GM19238 (cell line): ENCODE measurements at regions not wholly inside any gene's neighbourhood (a gene's known extent, or its start where the extent isn't known, plus 50 kb on each side); places are given as distances from the start of the nearest gene placed in this dataset.

Experiments
- DNase-seq: peaks from one replicate; pipeline ENCODE4 v3.0.0; 2011; ENCODE audit warnings: low spot score; ENCODE audit not compliant: insufficient read length

GRCh38 chr12:118842866-118843265 lies 138.5 kb upstream of the SRRM4 start:
- DNase-seq = no peak

- DNase-seq = no peak
Observed at GRCh38 chr12:118846416-118846815, 134.9 kb upstream of the SRRM4 start.

GRCh38 chr12:118850244-118850825 lies 131.0 kb upstream of the SRRM4 start:
- peak; percentile 26 for DNase-seq

GRCh38 chr12:118851891-118852290 lies 129.4 kb upstream of the SRRM4 start:
- DNase-seq = no peak

GRCh38 chr12:118853634-118854033 lies 127.7 kb upstream of the SRRM4 start:
- no peak for DNase-seq

- no peak for DNase-seq
Observed at GRCh38 chr12:118855858-118856257, 125.5 kb upstream of the SRRM4 start.

- DNase-seq = no peak
Observed at GRCh38 chr12:118866346-118866745, 115.0 kb upstream of the SRRM4 start.

- DNase-seq = no peak
Observed at GRCh38 chr12:118870551-118870950, 110.8 kb upstream of the SRRM4 start.

GRCh38 chr12:118874698-118875548 lies 106.4 kb upstream of the SRRM4 start:
- no peak for DNase-seq

- no peak for DNase-seq
Observed at GRCh38 chr12:118880720-118881493, 100.4 kb upstream of the SRRM4 start.

GRCh38 chr12:118884226-118884625 lies 97.1 kb upstream of the SRRM4 start:
- DNase-seq = no peak

GRCh38 chr12:118900993-118901392 lies 80.3 kb upstream of the SRRM4 start:
- no peak for DNase-seq

GRCh38 chr12:118908811-118909210 lies 72.5 kb upstream of the SRRM4 start:
- DNase-seq = no peak

- no peak for DNase-seq
Observed at GRCh38 chr12:118912697-118913270, 68.6 kb upstream of the SRRM4 start.

- no peak for DNase-seq
Observed at GRCh38 chr12:118921761-118922160, 59.6 kb upstream of the SRRM4 start.

GRCh38 chr12:118922405-118922804 lies 58.9 kb upstream of the SRRM4 start:
- DNase-seq = no peak

GRCh38 chr12:118925407-118925806 lies 55.9 kb upstream of the SRRM4 start:
- no peak for DNase-seq

GRCh38 chr12:118925826-118926225 lies 55.5 kb upstream of the SRRM4 start:
- DNase-seq = no peak
